SKM-1 (cell line): ENCODE measurements at regions not wholly inside any gene's neighbourhood (a gene's known extent, or its start where the extent isn't known, plus 50 kb on each side); places are given as distances from the start of the nearest gene placed in this dataset.
"Not testable (repeated sequence)": the region's sequence is repeated elsewhere in the genome, so short reads cannot be mapped to it uniquely, and the experiment has no call there.

ENCODE experiments used
- DNase-seq: peaks from one replicate; lab custom pipeline; 2025; ENCODE audit not compliant: unreplicated experiment; lab: John Stamatoyannopoulos, UW

DNA sequence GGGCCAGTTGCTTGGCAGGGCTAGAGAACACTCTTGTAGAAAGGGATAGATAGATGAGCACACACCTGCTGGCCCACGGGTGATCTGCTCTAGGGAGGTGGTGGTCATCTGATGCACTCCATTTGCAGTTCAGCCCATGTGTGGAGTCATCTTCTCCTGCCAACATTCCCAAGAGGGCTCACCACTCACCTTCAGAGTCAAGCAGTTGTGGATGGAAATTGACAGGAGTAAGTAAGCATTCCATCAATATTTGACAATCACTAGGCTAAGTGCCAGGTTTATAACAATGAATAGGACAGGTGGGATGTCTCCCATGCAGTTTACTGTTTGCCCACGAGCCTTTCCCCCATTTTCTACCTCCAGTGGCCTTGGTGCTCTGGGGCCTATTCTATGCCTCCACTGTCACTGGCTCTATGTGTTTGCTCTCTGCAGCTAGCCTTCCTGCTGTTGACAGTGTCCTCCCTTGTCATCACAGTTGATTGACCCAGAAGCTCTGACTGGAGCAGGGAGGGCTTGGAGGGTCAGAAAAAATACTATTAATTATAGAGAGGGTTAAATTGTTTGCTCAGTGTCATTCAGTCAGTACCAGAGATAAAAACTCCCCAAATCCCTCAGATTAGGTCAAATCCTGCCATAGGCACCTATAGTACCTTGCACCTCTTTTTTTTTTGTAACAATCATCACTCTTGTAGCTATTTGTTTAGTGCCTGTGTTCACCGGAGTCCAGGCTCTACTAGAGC lies 134.6 kb upstream of the PZP start:
- DNase-seq = no peak

DNA sequence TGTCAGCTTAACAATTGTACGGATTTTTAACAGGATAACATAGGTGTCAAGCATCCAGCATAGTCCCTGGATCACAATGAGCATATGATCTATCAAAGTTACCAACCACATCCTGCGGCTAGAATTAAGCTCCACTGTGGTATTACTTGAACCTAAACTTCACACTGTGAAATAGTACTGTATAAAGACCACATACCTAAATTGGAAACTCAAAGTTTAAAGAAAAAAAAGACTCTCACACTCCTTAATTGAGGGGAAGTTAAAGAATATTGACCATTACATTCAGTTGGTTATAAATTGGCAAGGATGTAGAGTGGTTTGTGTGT lies 133.0 kb upstream of the PZP start:
- no peak for DNase-seq

DNA sequence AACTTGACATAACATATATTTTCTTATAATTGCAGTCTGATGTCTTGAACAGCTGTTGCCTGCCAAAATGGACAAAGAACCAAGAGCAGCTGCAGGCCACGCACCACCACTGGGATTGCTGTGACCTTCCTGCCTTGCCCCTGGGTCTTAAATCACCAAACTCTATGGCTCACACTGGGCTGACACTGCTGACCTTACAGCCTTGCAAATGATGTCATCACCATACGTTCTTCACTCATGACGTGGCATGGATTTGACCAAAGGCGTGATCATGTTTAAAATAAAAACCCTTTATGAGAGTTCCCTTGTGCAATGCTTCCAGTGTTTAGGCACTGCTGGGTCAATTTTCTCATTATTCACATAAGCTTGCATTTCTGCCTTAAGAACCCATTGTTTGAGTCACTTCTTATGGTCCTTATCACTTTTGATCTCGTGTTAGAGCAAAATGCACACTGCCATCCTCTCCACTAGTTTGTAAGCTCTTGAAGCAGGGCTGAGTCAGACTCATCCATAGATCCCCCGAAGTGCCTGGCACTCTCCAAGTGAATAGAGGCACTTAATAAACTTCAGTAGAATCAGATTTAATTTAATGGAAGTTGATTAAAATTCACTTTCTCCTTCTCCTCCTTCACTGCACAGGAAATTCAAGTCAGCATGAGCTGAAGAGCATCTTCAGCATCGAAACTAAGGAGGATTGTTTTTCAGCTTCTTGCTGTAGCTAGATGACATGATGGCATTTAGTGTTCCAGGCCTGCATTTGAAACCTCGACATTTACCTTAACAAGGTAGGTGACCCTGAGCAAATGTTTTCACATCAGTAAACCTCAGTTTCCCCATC lies 132.4 kb upstream of the PZP start:
- no peak for DNase-seq

DNA sequence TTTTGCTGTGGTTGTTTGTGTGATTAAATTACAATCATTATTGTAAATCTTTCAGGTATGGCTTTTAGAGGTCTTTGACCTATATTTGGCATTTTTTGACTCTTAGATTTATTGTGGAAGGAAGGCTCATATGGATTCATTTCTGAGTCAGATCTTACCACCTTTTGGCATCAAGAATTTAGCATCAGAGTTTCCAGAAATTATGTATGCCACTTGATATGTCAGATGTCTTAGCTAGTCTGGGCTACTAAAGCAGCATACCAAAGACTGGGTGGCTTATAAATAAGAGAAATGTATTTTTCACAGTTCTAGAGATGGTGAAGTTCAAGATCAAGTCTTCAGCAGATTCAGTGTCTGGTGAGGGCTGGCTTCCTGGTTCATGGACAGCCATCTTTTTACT lies 129.5 kb upstream of the PZP start:
- DNase-seq = no peak

DNA sequence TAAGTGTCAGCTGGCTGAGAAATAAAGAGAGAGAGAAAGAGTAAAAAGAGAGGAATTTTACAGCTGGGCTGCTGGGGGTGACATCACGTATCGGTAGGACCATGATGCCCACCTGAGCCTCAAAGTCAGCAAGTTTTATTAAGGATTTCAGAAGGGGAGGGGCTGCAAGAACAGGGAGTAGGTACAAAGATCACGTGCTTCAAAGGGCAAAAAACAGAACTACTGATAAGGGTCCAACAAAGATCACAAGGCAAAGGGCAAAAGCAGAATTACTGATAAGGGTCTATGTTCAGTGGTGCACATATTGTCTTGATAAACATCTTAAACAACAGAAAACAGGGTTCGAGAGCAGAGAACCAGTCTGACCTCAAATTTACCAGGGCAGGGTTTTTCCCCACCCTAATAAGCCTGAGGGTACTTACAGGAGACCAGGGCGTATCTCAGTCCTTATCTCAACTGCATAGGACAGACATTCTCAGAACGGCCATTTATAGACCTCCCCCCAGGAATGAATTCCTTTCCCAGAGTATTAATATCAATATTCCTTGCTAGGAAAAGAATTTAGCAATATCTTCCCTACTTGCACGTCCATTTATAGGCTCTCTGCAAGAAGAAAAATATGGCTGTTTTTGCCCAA lies 128.3 kb upstream of the PZP start:
- DNase-seq = not testable (repeated sequence)

DNA sequence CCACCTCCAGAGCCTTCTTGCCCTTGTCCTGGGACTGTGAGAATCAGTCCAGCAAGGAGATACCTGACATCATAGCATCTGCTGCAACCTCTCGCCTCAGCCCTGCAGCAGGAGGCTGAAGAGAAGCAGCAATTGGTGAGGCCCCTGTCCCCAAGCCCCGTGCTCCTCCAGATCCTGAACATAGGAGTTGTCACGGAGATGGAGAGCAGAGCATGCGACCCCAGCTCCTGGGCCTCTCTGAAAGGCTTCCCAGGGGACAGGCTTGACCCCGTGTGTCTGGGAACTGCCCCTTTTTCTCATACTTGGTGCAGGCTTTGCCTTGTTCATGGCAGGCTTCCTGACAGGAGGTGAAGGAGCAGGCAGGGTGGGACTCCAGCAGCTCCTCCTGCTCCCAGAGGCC lies 127.7 kb upstream of the PZP start:
- DNase-seq = no peak

DNA sequence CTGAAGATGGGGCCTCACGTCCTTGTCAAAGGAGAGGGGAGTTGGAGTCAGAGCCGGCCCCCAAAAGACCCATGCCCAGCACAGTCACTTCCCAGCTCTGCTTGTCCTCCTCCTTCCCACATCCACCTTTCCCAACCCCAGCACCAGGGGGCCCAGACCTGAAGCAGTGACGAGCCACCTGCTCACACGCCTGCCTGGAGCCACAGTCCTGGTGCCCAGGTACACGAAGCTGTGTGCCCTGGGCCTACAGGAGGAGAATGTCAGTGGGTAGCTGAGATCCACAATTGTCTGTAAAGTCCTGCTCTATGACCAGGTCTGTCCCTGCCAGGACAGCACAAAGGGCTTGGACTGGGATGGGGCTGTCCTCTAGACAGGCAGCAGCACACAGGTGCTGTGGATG lies 126.8 kb upstream of the PZP start:
- DNase-seq = no peak

DNA sequence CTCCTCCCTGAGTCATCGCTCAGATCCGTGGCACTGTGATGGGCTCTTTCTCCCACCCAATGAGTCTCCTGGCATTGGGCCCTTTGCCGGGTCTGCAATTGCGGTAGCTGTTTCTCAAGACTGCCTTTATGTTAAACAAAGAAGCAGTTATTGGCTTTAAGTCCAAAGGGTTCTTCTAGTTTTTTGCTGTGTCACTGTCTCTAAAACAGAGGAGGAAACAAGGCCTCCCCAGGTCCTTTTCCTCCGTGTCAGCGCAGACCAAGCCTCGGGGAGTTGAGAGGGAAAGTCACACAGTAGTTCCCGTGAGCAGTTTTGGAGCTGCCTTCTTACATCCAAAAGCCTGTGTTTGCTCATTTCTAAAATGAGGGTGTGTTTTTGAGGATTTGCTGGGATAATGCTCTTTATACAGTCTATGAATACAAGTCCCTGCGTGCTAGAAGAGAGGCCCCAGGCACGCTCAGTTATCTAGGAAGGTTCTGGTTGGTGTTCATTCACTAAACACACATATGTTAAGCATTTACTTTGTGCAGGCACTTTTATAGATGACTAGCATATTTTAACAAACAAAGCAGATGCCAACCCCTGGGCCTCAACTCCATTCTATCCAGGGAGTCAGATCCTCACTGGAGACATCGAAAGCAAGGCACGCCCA lies 126.0 kb upstream of the PZP start:
- no peak for DNase-seq

DNA sequence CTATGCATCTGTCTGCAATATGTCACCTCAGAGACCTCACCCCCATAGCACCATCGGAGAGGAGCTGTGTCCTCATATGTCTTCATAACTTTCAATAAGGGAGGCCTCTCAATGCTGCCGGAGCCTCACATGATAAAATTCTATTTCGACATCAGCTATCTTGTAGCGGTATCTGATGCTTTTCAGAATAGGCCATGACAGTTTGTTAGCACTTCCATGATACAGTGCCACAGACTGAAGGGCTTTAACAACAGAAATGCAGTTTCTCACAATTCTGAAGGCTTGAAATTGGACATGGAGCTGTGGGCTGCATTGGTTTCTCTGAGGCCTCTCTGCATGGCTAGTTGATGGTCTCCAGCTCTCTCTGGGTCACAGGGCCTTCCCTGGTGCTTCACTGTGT lies 125.0 kb upstream of the PZP start:
- no peak for DNase-seq

DNA sequence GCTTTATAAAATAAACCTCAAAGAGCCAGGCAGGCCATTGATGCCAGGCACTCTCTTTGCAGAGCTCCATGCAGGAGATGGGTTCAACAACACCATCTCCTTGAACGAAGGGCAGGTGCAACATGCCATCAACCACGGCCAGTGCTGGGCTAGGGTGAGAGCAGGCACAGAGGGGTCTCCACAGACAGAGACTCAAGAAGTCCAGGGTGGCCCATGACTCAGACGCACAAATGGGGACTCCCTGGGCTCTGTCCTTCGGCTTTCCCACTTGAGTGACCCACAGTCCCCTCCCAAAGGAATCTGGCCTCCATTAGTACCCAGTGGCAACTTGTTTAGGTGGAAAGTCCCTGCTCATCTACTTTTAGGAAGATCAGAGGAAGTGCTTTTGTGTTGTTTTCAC lies 124.4 kb upstream of the PZP start:
- DNase-seq = no peak

DNA sequence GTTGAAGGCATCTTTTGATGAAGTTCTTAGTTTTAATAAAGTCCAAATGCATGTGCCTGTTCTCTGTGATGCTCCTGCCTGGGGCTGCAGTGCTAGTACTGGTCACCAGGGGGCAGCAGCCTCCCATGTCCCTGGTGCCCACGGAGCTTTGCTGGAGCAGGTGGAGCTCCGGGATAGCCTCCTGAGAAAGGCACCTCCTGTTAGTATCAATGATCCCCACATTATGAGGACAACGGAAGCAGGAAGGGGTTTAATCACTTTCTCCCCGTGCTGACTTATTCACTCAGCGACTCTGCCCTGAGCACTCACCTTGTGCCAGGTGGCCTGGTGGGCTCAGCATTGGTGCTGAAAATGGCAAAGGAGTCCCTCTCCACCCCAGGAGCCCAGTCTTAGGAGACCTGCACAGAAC lies 123.0 kb upstream of the PZP start:
- DNase-seq = peak; percentile 1

DNA sequence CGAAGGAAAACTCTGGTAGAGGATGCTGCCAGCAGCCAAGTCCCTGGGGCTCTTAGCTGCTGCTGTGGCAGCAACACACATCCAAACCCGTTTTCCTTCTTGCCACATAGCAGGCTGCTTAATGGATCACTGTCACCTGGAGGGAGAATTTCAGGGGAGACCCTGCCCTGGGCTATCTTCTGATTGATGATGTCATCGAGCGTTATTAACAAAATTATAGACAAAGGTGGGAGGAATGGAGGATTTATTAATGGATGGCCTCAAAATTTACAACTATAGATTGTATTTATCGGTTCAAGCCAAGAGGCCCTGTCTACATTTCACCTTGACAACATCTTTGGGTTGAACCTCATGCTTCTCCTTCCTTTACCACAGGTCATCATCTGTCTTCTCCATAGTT lies 120.8 kb upstream of the PZP start:
- DNase-seq = no peak

DNA sequence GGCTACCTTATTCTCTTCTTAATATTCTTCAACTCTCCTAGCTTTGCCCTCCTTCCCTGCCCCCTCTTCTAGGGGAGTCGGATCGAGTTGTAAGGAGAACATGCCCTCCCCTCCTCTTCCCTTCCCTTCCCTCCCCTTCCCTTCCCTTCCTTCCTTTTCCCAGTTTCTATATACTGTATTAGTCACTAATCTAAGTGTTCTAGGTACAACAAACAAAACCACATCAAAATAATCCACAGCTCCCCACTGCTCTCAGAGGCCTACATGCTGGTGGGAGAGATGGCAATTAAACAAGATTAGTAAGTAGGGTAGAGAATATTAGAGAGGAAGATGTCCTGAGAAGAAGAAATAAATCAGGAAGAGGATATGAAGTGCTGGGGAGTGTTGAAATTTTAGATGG lies 119.9 kb upstream of the PZP start:
- no peak for DNase-seq

DNA sequence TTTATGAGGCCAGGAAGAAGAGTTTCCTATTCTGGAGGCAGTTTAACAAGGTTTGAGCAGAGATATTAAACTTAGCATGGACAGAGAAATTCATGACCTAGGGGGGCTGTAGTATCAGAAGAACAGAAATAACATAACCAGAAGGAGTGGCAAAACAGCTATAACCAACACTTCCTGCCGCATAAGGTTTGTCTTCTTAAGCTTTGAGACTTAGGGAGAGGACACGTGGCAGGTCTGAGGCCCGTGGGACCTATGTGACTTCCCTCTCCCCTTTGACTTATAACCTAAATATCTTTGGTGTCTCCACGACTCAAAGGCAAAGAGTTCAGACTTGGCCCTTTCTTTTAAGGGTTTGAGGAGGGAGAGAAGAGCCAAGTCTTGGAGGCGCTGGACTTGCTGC lies 119.1 kb upstream of the PZP start:
- no peak for DNase-seq

DNA sequence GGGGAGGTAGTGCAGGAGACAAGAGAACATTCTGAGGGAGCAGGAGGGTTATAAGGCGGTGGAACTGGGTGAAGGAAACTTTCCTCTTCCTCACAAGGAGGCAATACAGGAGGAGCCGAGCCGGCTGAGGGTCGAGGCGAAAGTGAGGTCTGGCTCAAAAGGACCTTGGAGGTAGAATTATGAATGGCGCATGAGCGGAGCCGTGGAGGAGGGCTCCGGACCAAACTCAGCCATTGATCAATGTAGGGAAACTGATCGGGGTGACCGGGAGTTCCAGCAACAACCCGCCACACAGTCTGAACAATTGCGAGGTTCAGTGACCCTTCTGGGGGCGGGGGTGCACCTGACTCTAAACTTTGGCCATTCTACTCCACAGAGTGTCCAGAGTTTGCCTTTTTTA lies 118.7 kb upstream of the PZP start:
- DNase-seq = not testable (repeated sequence)

DNA sequence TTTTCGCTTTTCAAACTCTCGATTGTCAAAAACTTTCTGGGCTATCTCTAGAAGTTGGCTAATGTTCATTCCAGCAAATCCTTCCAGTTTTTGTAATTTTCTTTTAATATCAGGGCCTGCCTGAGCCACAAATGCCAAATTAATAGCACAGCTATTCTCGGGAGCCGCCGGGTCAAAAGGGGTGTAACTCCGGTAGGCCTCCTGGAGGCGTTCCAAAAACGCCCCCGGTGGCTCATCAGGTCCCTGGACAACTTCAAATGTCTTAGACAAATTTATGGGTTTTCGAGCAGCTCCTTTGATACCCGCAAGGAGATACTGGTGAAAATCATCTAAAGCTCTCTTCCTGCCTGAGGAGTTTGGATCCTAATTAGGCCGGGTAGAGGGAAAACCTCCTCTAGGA lies 117.9 kb upstream of the PZP start:
- no peak for DNase-seq

DNA sequence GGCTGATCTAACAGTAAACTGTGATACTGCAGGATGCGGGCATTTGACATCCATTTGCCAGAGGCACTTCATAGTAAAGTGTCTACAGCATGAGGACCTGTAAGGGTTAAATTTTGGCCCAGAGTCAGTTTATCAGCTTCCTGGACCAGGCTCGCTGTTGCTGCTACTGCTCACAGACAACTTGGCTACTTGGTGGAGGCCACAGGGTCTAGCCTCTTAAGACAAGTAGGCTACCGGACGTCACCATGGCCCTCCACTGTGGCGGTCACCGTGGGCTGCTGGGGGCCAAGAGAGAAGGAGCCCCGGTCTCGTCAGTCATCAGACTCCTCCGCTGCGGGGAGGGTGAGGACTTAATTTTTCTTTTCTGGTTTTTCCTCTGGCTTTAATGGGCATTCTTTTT lies 117.3 kb upstream of the PZP start:
- no peak for DNase-seq

DNA sequence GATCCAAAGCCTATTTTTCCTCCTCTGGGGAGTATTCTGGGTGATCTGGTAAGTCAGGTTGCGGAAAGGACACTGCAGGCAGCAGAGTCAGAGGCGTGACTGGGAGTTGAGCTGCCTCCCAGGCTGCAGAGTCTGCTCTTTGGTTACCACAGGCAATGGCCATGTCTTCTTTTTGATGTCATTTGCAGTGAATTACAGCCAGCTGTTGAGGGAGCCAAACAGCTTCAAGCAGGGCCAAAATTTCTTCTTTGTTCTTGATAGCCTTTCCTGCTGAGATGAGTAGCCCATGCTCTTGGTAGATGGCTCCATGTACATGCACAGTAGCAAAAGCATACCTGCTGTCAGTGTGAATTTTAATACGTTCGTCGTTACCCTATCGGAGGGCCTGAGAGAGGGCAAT lies 116.6 kb upstream of the PZP start:
- no peak for DNase-seq

DNA sequence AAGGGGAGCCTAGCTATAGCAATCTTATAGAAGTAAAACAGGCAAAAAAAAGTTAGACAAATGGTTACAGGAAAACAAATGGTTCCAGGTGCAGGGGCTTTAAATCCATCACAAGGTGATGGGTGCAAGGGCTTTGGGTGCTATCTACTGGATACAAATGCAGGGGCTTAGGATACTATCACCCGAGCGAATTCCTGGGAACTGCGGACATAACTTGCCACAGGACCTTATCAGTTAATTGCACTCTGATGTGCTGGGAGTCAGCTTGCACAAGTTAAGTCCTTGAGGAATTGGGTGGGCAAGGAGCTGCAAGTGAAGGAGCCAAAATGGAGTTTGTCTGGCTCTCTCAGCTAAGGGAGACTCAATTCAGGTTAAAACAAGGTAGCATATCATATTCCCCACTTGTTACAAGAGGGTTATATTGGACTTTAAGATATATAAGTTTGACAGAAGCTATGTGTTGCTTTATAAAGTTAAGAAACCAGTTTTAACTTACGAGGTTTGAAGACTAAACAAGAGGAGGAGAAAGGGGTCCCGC lies 115.0 kb upstream of the PZP start:
- no peak for DNase-seq

DNA sequence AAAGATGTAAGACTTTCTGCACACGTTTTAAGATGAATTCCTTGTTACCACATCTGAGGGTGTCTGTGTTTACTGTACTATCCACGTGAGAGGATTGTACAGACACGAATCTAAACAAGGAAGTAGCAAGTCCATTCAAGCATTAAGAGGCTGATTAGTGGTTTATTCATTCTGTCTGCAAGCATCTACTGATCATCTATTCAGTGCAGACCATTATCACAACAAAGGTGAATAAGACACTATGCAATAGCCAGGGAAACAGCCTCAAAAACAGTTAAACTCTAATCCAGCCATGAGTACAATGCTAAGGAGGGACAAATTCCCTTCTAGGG lies 111.6 kb upstream of the PZP start:
- DNase-seq = no peak

DNA sequence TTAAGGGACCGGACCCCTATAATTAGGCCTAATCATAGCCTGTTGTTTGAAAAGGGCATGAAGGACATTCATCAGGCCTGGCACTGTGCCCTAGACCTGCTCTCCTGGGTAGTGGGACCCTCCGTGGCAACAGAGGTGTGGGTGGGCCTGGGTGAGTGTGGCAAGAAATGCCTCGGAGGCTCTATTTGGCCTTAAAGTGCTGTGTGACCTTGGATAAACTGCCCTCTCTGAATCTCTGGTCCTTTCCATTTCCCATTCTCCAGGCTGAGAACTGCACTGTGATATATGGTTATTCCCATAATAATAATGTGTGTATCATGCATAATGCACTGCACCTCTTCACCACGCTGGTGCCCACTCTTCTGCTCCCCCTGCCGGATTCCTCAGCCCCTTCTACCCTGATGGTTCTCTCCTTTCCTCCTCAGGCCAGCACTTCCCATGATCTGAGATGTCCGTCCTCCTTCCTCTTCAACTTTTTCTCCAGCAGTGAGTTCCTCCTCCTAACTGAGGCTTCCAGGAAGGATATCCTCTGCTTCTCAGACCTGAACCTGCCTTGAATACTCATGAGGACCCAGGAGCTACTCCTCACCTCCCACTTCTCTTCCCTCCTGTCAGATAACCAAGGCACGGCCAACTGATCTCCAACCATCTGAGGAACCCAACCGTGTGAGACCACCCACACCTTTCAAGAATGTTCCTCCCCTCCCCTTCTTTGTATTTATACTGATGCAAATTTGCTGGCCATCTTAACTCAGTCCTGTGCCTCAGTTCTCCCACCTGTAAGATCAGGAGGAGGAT lies 111.0 kb upstream of the PZP start:
- DNase-seq = no peak
